HG02970 (cell line): ENCODE measurements at regions not wholly inside any gene's neighbourhood (a gene's known extent, or its start where the extent isn't known, plus 50 kb on each side); places are given as distances from the start of the nearest gene placed in this dataset.

ENCODE experiments used
- ATAC-seq: cut with Tn5 transposase; IDR thresholded peaks from one replicate; pipeline ENCODE4 v1.9.1; 2021; ENCODE audit warnings: mild to moderate bottlenecking, moderate library complexity, moderate number of reproducible peaks; ENCODE audit not compliant: unreplicated experiment, low FRiP score

DNA sequence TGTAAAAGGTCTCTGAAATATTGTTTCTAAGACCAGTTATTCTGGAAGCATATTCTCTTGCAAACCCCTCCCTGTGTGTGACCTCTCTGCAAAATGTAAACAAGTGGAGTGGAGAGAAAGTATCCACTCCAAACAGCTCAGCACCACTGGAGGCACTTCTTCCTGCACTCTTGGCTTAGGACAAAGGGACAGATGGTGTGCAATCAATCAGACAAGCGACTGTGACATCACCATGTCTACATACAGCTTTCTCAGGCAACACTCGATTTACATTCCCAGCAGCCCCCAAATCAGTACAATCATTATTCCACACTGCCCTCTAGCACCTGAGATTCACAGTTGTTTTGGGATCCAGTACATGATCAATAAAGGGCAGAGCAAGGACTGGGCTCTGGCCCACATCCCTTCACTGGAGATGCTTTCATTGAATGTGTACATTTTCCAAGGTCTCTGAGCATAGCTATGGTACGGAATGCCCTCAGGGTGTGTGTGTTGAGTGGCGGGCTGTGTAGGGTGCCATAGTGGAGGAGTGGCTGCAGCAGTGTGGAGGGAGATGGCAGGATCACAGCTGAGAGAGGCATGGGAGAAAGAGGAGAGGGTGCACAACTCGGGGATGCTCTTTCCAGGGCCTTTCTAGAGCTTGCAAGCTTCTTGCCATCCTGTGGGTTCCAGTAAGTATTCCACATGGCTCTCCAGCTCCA is 311.8 kb upstream of the ST6GAL2 start:
- no peak for ATAC-seq

DNA sequence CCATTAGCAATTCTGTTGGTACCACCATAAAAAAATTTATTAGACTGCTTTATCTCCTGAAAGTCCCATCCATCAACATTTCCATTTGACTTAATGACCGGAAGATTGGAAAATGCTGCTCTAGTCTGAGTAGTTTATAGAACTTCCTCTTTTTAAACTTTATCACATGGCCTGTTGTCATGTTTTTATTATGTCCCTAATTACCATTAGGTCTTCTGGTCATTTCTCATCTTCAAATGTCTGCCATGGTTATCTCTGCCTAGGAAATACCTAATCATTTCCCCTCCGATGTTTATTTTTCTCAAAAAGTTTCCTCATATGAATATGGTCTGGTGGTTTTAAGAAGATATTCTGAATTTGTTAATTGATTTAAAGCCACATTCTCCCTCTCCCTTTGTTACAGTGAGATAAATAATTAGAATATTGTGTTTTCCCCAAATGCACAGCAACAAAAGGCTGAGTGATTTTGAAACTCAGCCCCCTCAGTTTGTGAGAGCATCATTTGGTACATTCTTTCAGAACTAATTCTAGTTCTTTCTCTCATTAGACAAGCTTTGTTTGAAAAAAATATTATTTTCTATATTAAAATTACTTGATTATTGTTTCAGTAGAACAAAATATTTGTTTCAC is 317.1 kb upstream of the ST6GAL2 start:
- no peak for ATAC-seq

DNA sequence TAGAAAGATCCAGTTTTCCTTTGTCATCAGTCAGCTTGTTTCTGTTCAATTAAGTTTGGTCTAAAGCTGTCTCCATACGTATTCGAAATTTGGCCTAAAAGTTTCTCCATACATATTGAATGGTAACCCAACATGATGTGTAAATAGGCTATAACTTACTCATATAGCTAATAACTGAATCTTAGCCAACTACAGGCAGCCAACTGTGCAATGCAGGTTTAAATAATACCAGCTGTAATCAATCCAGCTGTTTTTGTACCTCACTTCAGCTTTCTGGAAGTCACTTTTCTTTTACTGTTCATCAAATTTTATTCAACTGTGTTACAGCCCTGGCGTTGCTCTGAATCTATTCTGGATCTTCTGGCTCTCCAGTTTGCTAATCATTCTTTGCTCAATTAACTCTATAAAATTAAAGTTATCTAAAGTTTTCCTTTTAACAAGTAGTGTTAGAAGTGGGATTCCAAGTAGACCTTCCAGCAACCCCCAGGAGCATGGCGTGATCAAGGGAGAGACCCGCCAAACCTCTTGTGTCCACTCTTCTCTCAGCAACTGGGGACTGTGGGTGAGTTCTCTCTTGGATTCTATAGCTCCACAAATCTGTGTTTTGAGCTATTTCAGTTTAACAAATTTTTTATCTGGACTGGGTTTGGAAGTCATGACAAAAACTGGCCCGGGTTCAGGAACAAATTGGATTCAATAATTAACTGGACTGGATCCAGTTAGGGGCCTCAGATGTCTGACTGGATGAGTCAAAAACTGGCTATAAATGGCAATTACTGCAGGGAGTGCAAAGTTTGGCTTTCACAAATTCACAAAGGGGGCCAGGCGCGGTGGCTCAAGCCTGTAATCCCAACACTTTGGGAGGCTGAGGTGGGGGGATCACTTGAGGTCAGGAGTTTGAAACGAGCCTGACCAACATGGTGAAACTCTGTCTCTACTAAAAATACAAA is 329.7 kb upstream of the ST6GAL2 start:
- ATAC-seq: no peak

DNA sequence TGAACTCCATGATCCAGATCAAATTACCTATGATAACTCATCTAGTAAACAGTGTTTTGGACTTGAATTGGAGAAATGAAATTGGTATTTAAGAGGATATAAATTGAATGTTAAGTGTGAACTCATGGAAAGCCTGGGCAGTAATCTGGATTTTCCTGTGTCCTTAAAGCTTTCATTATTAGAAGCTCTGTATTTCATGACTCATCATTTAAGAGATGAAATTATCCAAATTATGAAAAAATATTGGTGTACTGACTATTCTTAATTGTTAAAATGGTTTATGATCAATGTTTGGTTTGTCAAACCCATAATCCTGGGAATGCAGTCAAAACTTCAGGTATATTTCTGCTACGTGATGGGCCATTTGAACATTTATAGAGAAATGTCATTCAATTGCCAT is 332.2 kb upstream of the ST6GAL2 start:
- ATAC-seq: no peak

DNA sequence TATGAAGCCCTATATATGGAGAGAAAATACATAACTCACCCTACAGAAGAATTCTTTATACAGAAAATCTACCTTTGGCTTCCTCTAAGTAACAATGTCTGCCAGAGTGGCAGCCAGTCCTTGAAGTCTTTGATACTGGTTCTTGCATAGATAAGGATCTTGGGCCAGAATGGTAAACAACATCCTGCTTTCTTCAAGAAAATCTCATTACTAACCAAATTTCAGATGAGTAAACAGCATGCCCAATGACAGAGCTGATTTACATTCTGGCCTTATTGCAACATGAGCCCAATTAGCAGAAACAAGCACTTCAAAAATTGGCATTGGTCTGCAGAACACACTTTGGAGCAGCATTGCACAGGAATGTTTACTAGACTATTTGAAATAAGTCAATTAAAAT is 336.5 kb upstream of the ST6GAL2 start:
- ATAC-seq: no peak

DNA sequence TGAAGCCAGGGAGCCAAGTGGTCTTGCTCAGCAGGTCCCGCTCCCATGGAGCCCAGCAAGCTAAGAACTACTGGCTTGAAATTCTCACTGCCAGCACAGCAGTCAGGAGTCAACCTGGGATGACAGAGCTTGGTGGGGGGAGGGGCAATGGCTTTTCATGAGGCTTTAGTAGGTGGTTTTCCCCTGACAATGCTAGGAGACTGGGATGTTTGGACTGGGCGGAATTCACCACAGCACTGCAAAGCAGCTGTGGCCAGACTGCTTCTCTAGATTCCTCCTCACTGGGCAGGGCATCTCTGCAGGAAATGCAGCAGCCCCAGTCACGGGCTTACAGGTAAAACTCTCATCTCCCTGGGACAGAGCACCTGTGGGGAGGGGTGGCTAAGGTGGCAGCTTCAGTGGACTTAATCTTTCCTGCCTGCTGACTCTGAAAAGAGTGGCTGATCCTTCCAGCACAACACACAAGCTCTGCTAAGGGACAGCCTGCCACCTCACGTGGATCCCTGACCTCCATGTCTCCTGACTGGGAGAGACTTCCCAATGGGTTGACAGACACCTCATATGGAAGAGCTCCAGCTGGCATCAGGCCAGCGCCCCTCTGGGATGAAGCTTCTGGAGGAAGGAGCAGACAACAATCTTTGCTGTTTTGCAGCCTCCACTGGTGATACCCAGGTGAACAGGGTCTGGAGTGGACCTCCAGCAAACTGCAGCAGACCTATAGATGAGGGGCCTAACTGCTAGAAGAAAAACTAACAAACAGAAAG is 349.7 kb upstream of the ST6GAL2 start:
- ATAC-seq: no peak

DNA sequence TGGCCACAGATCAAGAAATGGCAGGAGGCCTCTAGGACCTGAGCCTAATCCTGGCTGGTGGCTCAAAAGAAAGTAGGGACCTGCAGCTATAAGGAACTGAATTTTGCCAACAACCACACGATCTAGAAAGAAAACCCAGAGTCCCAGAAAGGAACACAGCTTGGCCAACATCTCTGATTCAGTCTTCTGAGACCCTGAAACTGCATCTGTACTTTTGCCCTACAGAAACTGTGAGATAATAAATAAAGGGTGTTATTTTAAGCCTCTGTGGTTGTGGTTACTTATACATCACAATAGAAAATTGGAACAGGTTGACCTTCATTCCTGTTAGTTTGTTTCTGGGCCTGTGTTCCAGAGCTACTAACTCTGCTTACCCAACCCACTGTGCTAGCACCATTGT is 356.8 kb upstream of the ST6GAL2 start:
- no peak for ATAC-seq

DNA sequence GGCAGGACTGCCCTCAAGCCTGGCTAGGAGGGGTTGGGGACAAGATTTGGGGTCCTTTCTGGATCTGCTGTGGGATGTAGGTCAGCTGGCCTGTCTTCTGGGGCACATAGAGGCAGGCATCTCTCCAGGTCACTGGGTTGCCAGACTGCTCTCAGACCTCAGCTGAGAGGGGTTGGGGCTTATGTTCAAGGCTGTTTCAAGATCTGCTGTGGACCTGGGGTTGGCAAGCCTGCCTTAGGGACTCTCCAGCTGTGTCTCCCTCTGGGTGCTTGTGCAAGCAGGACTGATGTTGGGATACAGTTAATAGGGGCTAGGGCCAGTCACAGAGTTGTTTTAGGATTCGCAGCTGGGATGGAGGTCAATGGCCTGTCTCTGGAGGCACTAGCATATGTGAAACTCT is 363.0 kb upstream of the ST6GAL2 start:
- ATAC-seq: no peak

DNA sequence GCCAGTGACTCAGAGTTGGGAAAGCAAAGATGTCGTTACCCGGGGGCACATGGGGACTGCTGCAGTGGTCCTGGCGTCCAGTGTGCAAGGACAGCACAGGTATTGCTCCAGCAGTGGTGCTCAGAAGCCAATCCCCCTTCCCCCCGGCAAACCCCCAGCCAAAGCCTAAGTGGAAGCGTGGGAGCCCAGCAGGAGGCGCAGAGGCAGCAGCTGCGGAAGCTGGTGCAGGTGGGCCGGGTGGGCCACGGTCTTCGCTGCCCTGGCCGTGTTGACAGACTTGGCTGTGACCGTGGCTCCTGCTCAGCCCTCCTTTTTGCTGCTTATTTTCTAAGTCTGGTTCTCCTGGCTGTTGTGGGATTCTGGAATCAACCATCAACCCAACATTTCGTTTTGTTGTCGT is 369.8 kb upstream of the ST6GAL2 start:
- ATAC-seq: no peak

DNA sequence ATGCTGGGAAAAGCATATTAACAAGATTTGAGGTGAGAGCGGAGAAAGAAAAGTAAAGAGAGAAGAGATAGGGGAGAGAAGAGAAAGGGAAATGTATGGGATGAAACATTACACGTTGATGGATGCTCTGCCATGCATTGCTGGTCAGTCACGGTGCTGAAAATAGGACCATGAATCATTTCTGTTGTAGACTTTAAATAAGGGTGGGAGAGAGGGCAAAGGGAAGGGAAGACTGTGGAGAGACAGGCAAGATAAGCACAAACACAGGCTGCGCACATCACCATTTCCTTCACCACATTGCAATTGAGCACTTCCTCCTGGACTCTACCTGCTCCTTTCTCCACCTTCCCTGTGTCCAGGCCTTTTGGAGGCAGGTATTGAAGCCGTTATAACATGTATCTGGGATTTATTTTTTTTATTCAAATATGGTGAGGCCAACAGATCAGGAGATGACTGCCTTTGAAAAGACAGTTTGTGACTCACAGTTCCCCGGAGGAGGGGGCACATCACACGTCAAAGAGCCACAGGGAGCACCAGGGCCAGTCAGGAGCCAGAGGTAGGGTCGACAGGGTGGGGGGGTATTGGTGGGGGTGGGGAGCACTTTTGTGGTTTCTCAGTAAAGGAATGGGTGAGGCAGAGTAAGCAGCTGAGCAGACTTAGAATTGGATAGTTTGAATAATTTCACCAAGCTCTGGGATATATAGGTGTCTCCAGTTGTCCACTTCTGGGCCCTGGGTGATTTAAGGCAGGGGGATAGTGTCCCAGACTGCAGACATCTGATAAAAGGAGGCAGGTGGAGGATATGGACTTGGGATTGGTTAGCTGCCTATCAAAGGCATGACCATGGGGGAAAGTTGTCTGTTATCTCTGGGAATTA is 372.8 kb upstream of the ST6GAL2 start:
- ATAC-seq: no peak

DNA sequence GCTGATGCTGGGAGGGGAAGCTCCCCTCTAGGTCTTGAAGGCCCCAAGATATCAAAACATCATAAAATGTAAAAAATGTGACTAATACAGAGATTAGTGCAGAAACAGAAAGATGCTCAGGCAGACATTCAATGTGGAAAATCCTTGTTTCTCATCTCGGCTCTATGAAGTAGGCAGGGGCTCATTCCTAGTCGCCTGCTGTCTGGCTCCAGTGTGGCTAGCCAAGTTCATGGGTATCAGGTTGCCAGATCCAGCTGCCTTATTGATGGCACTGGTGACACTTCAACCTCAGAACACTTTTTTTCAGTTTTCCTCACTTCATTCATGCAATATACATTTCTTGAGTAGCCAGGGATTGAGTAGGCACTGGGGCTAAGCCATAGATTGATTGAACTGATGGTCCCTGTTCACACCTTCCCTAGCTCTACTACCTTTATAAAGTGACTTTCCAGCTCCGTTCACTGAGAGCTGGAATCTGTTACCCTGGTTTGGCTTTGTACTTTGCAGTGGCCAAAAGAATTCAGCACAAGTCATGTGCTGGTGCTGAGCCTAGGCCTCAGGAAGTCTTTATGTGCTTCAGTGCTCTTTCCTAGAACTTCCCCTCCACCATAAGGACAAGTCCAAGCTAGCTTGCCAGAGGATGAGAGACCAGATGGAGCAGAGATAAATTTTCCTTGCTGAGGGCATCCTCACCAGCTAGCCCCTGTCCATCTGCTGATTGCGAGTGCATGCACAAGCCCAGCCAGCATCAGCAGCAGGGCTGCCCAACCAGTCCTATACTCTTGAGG is 373.6 kb upstream of the ST6GAL2 start:
- no peak for ATAC-seq

DNA sequence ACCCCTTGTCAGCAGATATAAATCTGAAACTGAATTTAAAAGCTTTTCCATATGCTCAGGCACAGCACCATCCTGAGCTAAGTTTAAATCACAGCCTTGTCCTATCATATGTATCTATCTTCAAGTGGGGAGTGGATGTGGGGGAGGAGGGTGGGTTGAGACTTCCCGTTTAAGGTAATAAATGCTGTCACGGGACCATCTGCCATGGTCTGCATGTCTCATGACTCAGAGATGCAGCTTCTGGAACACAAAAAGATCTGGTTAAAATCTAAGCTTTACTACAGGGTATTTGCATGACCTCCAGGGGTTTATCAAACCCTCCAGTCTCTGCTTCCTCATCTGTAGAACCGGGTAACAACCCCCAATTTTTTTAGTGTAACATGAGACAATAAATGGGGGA is 377.7 kb upstream of the ST6GAL2 start:
- ATAC-seq: no peak

DNA sequence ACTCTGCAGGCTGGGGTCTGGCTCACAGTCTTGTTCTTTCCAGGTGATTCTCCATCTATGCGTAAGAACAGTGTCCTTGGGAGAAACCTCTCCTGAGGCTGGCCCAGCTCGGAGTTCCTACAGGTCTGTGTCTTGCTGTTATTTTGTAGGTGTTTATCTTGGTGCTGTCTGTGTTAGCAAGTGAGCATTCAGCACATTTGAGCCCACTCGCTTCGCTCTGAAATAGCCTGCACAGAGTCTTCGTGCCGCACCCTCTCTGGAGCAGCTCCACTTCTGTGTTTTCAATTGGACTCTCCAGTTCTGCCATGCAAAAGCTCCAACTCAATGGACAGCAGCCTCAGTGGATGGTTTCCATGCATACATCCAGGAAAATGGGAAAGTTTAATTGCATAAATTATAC is 378.2 kb upstream of the ST6GAL2 start:
- no peak for ATAC-seq

DNA sequence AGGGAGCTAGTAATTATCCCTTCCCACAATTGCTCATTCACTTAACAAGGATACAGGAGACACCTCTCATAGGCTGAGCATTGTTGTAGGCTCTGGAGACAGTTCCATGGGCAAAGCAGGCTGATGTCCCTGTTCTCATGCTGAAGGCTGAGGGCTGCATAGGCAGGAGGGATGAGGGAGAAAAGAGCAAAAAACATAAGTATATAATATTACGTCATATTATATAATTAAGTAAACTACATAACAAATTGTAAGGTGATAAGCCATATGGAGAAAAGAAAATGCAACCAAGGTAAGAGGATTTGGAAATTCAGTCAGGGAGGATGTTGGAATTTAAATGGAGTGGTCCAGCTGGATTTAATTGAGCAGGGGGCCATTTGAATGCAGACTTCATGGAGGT is 380.6 kb upstream of the ST6GAL2 start:
- ATAC-seq: no peak

DNA sequence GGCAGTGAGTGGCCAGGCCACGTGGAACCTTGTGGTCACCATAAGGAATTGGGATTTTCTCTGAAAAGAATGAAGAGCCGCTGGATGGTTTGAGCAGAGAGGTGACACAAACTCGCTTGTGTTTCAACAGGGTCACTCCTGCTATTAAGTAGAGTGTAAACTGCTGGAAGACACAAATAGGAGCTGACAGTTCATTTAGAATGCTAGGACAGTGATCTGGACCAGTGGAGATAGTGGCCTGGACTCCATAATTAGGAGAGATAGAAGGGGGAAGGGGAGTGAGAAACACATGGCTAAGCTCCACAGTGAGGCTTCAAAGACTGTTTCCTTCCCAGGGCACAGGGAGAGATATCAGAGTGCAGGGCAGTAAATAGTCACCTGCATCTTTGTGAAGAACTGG is 381.1 kb upstream of the ST6GAL2 start:
- no peak for ATAC-seq

DNA sequence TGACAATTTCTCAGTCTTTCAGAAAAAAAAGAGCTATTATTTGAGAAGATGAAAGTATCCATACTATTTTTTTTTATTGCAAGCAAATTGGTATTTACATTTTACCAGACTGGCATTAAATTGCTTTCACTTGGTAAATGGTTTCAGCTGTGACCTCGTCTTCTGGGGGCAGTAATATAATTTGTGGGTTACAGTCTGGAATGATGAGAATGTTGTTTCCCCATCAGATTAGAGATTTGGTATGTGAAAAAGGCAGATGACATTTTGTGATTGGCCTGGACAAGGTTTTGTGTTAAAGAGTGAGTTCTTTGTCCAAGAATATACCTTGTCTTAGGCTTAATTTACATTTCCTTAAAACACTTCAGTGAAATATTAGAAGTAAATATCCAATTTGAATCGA is 390.1 kb upstream of the ST6GAL2 start:
- no peak for ATAC-seq

DNA sequence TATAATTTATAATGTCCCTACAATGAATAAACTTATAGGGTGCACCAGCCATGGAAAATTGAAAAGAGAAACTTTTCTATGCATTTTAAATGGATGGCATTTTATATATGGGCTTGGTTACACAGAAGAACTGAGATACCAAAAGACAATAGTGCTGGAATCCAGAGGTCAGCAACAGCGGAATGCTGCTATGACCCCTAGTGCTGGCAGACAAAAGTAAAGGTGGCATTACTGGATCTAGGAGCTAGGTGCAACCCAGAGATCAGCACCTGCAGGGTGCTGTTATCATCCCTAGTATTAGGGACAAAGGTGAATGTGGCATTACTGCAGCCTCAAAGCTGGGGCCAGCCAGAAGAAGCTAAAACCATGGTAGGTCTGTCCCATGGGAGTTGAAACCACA is 392.7 kb upstream of the ST6GAL2 start:
- ATAC-seq: no peak

DNA sequence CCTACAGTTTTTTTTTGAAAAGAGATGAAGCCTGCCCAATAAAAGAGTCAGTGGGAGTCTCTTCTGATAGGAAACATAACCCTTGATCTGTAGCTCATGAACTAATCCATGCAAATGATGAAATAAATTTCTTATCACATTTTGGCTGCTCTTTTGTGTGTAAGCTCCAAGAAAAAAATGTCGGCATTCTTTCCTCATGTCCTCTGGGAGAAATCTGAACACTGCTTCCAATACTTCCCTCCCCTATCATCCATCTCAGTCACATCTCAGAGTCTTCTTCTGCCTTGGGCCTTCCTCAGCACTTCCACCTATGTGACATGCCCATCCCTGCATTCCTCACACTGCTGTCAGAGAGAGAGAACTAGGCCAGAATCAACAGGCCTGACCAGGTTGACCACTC is 395.7 kb upstream of the ST6GAL2 start:
- ATAC-seq: no peak

DNA sequence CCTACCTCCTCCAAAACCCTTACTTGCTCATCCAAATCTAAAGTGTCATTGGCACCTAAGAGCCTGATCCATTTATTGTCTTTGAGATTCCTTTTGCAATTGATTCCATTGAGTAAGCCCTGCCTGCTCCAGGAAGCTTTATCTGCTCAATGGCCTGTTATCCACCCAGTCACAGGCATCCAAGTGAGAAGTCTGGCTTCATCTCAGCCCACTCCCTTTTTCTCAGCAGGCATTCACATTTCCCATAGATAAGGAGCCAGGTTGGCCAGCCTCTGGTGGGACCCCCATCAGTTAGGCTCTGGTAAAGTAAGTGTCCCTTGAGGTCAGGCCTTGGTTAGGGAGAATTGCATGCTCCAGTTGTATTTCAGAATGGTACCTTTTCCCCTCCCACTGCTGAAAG is 396.2 kb upstream of the ST6GAL2 start:
- no peak for ATAC-seq
